ENCODE measurements at regions not wholly inside any gene's neighbourhood (a gene's known extent, or its start where the extent isn't known, plus 50 kb on each side); places are given as distances from the start of the nearest gene placed in this dataset.

GRCh38 chr6:37556881-37557644 lies 57.4 kb upstream of the CCDC167 start:
- DNase-seq, result no peak

GRCh38 chr6:37555040-37555781 lies 55.5 kb upstream of the CCDC167 start:
- DNase-seq, result no peak

GRCh38 chr6:37554480-37554819 lies 54.8 kb upstream of the CCDC167 start:
- peak; percentile 67 for DNase-seq

GRCh38 chr6:37552267-37552666 lies 52.6 kb upstream of the CCDC167 start:
- DNase-seq, result no peak

GRCh38 chr6:37551867-37552266 lies 52.2 kb upstream of the CCDC167 start:
- DNase-seq, result no peak

- DNase-seq, result no peak
Observed at GRCh38 chr6:37551446-37551845, 51.8 kb upstream of the CCDC167 start.

GRCh38 chr6:37551002-37551401 lies 51.3 kb upstream of the CCDC167 start:
- no peak for DNase-seq

- DNase-seq, result peak; percentile 41
Observed at GRCh38 chr6:37550191-37550831, 50.6 kb upstream of the CCDC167 start.

- no peak for DNase-seq
Observed at GRCh38 chr6:37549558-37549957, 49.9 kb upstream of the CCDC167 start.
